ENCODE measurements at regions not wholly inside any gene's neighbourhood (a gene's known extent, or its start where the extent isn't known, plus 50 kb on each side); places are given as distances from the start of the nearest gene placed in this dataset.
A peak's percentile ranks its signal among the peaks of the same experiment; 100 is the strongest.

DNA sequence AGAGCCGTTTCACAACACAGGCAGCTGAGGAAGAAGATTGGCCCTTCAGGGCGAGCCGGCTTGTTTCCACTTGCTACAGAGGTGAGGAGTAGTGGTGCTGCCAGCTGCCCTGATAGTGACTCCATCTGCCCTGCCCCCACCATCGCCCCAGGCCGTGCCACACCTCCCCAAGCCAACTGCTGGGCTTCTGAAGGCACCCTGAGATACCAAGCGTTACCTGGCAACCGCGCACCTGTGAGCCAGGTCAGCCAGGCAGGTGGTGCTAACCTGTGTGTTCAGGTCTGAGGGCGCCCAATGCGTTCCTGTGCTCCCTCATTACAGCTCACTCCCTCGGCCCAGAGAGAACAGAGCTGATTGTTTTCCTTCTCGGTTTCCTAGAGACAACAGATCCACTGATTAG, 299.1 kb upstream of the ID4 start:
- DNase-seq (ENCODE audit: low read depth, low spot score) (no peak), ATAC-seq (no peak)
- H2AFZ ChIP-seq (ENCODE audit: low read depth, low read length, poor library complexity, severe bottlenecking) = no peak overlapping the region
- no peak for TF ChIP-seq SRF (IDR thresholded peaks at IDR 0.05; ENCODE audit: low read depth)
- no peaks in the 10 kb centered on the region for H4K20me1 ChIP-seq (ENCODE audit: insufficient read depth)
- intact Hi-C loops (cut with micrococcal nuclease) = no loop called here
- H3K36me3 ChIP-seq (ENCODE audit: control insufficient read depth in 1 of 2, insufficient read depth in 2 of 2, low read length in 2 of 2) = no peaks in the 10 kb centered on the region
- no peaks in the 10 kb centered on the region for H3K27me3 ChIP-seq (ENCODE audit: insufficient read depth, low read length)
- no peak overlapping the region for H3K9ac ChIP-seq (ENCODE audit: low read length)
- no peak overlapping the region for H3K27ac ChIP-seq (ENCODE audit: low read depth, low read length)
- ChIA-PET POLR2A (no interaction called here), RAD21 (ENCODE audit: low non-redundant PET in 1 of 2, low total read pairs in 2 of 2, uncharacterized antibody in 2 of 2, unreplicated experiment in 2 of 2) (no interaction called here), CTCF (no interaction called here)
- H3K4me3 ChIP-seq (replicated peaks in 1 of 2; ENCODE audit: low read depth in 1 of 2, low read length in 2 of 2) = no peak overlapping the region
- H3K4me1 ChIP-seq (ENCODE audit: control insufficient read depth in 1 of 2, insufficient read depth in 2 of 2, low read length in 2 of 2) = no peaks in the 10 kb centered on the region
- H3K9me2 ChIP-seq (ENCODE audit: insufficient read depth) = no peaks in the 10 kb centered on the region
- H3K9me3 ChIP-seq (ENCODE audit: control insufficient read depth in 1 of 2, insufficient read depth in 1 of 2, low read depth in 1 of 2, low read length in 2 of 2) = no peaks in the 10 kb centered on the region
- no peaks in the 10 kb centered on the region for H3K79me2 ChIP-seq (ENCODE audit: insufficient read depth, low read length)
- no TSS peak for BruUV-seq (replicated peaks)
- no peak overlapping the region for H3K4me2 ChIP-seq (ENCODE audit: low read length)

DNA sequence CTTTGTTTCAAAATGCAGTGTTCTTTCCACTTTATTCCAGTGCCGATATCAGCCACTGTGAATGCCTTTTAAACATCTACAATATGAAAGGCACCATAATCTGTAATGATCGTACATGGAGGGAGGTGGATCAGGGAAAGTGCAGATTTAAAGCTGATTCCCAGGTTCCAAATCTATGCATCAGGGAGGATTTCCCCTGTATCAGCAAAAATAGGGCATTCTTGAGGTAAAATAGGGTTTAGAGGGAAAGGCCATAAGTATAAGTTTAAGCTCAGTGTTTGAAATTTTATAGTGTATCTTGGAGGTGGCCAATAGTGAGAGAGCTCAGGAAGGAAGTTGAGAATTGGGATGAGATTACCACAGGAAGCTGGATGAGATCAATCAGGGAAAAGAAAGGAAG, 289.7 kb upstream of the ID4 start:
- ChIA-PET POLR2A (no interaction called here), RAD21 (ENCODE audit: low non-redundant PET in 1 of 2, low total read pairs in 2 of 2, uncharacterized antibody in 2 of 2, unreplicated experiment in 2 of 2) (no interaction called here)

DNA sequence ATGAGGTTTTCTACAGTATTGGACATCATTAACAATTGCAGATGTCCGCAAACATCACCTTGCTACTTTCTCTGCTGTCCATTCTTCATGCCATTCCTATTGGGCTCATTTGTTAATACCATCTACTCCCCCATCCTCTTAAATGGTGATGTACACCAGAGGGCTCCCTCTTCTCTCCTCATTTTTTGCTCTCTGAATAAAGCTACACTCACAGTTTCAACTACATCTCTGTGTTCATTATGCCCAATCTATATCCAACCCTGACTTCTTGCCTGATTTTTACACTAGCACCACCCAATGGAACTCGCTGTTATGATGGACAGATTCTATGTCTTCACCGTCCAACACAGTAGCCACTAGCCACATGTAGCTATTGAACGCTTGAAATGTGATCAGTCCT, 288.1 kb upstream of the ID4 start:
- TF ChIP-seq RAD21 (IDR thresholded peaks at IDR 0.05; ENCODE audit: low read depth) (peak; percentile 37), JUND (IDR thresholded peaks at IDR 0.05) (no peak)
- DNase-seq (ENCODE audit: low read depth, low spot score) (no peak), ATAC-seq (0 out of 2 replicates have a peak, but pooled peaks have one; percentile 30)
- intact Hi-C loops (cut with micrococcal nuclease) = no loop called here
- ChIA-PET CTCF (no interaction called here), POLR2A (no interaction called here), RAD21 (ENCODE audit: low non-redundant PET in 1 of 2, low total read pairs in 2 of 2, uncharacterized antibody in 2 of 2, unreplicated experiment in 2 of 2) (no interaction called here)
- H3K27me3 ChIP-seq (ENCODE audit: insufficient read depth, low read length) = no peaks in the 10 kb centered on the region
- no peak overlapping the region for H2AFZ ChIP-seq (ENCODE audit: low read depth, low read length, poor library complexity, severe bottlenecking)
- no peak overlapping the region for H3K4me2 ChIP-seq (ENCODE audit: low read length)
- no peaks in the 10 kb centered on the region for H3K9me3 ChIP-seq (ENCODE audit: control insufficient read depth in 1 of 2, insufficient read depth in 1 of 2, low read depth in 1 of 2, low read length in 2 of 2)
- H4K20me1 ChIP-seq (ENCODE audit: insufficient read depth) = no peaks in the 10 kb centered on the region
- no peaks in the 10 kb centered on the region for H3K4me1 ChIP-seq (ENCODE audit: control insufficient read depth in 1 of 2, insufficient read depth in 2 of 2, low read length in 2 of 2)
- no peaks in the 10 kb centered on the region for H3K36me3 ChIP-seq (ENCODE audit: control insufficient read depth in 1 of 2, insufficient read depth in 2 of 2, low read length in 2 of 2)
- H3K4me3 ChIP-seq (replicated peaks in 1 of 2; ENCODE audit: low read depth in 1 of 2, low read length in 2 of 2) = no peak overlapping the region
- no peaks in the 10 kb centered on the region for H3K79me2 ChIP-seq (ENCODE audit: insufficient read depth, low read length)
- no peaks in the 10 kb centered on the region for H3K9me2 ChIP-seq (ENCODE audit: insufficient read depth)
- no peak overlapping the region for H3K27ac ChIP-seq (ENCODE audit: low read depth, low read length)
- BruUV-seq (replicated peaks) = no TSS peak
- no peak overlapping the region for H3K9ac ChIP-seq (ENCODE audit: low read length)

More for the DNA sequence above, 289.7 kb upstream of the ID4 start:
- Histone ChIP-seq H3K4me2 (ENCODE audit: low read length) (no peak overlapping the region), H3K4me1 (ENCODE audit: control insufficient read depth in 1 of 2, insufficient read depth in 2 of 2, low read length in 2 of 2) (no peaks in the 10 kb centered on the region), H3K27ac (ENCODE audit: low read depth, low read length) (no peak overlapping the region), H3K36me3 (ENCODE audit: control insufficient read depth in 1 of 2, insufficient read depth in 2 of 2, low read length in 2 of 2) (no peaks in the 10 kb centered on the region), H2AFZ (ENCODE audit: low read depth, low read length, poor library complexity, severe bottlenecking) (no peak overlapping the region), H3K4me3 (replicated peaks in 1 of 2; ENCODE audit: low read depth in 1 of 2, low read length in 2 of 2) (no peak overlapping the region), H3K9me2 (ENCODE audit: insufficient read depth) (no peaks in the 10 kb centered on the region), H3K27me3 (ENCODE audit: insufficient read depth, low read length) (no peaks in the 10 kb centered on the region), H4K20me1 (ENCODE audit: insufficient read depth) (no peaks in the 10 kb centered on the region), H3K9ac (ENCODE audit: low read length) (no peak overlapping the region), H3K79me2 (ENCODE audit: insufficient read depth, low read length) (no peaks in the 10 kb centered on the region), H3K9me3 (ENCODE audit: control insufficient read depth in 1 of 2, insufficient read depth in 1 of 2, low read depth in 1 of 2, low read length in 2 of 2) (no peaks in the 10 kb centered on the region)
- TF ChIP-seq EZH2 (IDR thresholded peaks at IDR 0.05) = no peak
- no peak for TF ChIP-seq TCF7L2 (IDR thresholded peaks at IDR 0.05; ENCODE audit: borderline replicate concordance, extremely low read depth, insufficient read depth, insufficient read length)
- no peak for TF ChIP-seq CEBPB (IDR thresholded peaks at IDR 0.05; ENCODE audit: low read depth)
- TF ChIP-seq EGR1 (IDR thresholded peaks at IDR 0.05; ENCODE audit: low read depth) = no peak
- TF ChIP-seq ZNF274 (IDR thresholded peaks at IDR 0.05; ENCODE audit: low read depth, low read length) = no peak
- DNase-seq (ENCODE audit: low read depth, low spot score) (no peak), ATAC-seq (no peak)
- BruUV-seq (replicated peaks) = no TSS peak
- CTCF ChIA-PET = no interaction called here
- intact Hi-C loops (cut with micrococcal nuclease) = no loop called here
